GM23338 (cell line): ENCODE measurements at regions not wholly inside any gene's neighbourhood (a gene's known extent, or its start where the extent isn't known, plus 50 kb on each side); places are given as distances from the start of the nearest gene placed in this dataset.

Experiments used
- ATAC-seq: fragments of 200-7000 bp; cut with Tn5 transposase; 3 replicates; pipeline ENCODE4 v1.9.1; 2020
- DNase-seq: peaks from one replicate; pipeline ENCODE4 v3.0.0-alpha.2; 2015; ENCODE audit warnings: low spot score
- H2AFZ ChIP-seq: fragments of 200-600 bp; sonication (generic); 2 replicates; pipeline ENCODE4 v1.8.0; 2016; ENCODE audit warnings: antibody characterized with exemption, mild to moderate bottlenecking, moderate library complexity
- H3F3A ChIP-seq: fragments of 200-600 bp; sonication (generic); replicated peaks from 2 replicates; pipeline ENCODE4 v1.8.0; 2017; ENCODE audit warnings: antibody characterized with exemption, mixed run types, low read depth
- H3K27ac ChIP-seq: fragments of 200-600 bp; sonication (generic); 2 replicates; pipeline ENCODE4 v1.6.1; 2016; ENCODE audit warnings: low read depth
- H3K27me3 ChIP-seq: fragments of 200-600 bp; sonication (generic); 2 replicates; pipeline ENCODE4 v1.8.0; 2016; ENCODE audit warnings: mild to moderate bottlenecking, mixed run types, moderate library complexity; ENCODE audit not compliant: insufficient read depth
- H3K36me3 ChIP-seq: fragments of 200-600 bp; sonication (generic); 2 replicates; pipeline ENCODE4 v1.8.0; 2016; ENCODE audit warnings: mild to moderate bottlenecking; ENCODE audit not compliant: insufficient read depth
- H3K4me1 ChIP-seq: fragments of 200-600 bp; sonication (generic); 2 replicates; pipeline ENCODE4 v1.8.0; 2016; ENCODE audit warnings: mild to moderate bottlenecking, moderate library complexity; ENCODE audit not compliant: insufficient read depth
- H3K4me2 ChIP-seq: fragments of 200-600 bp; sonication (generic); 2 replicates; pipeline ENCODE4 v1.7.1; 2017; ENCODE audit warnings: mixed run types
- H3K4me3 ChIP-seq: fragments of 200-600 bp; sonication (generic); 2 replicates; pipeline ENCODE4 v1.6.1; 2016; ENCODE audit warnings: mixed run types
- H3K79me2 ChIP-seq: fragments of 200-600 bp; sonication (generic); replicated peaks from 2 replicates; pipeline ENCODE4 v1.8.0; 2017; ENCODE audit warnings: mild to moderate bottlenecking; ENCODE audit not compliant: insufficient read depth
- H3K9me2 ChIP-seq: fragments of 200-600 bp; sonication (generic); 2 replicates; pipeline ENCODE4 v1.8.0; 2017; ENCODE audit not compliant: insufficient read depth
- H4K20me1 ChIP-seq: fragments of 200-600 bp; sonication (generic); replicated peaks from 2 replicates; pipeline ENCODE4 v1.8.0; 2017; ENCODE audit warnings: mild to moderate bottlenecking; ENCODE audit not compliant: insufficient read depth
- H3K27ac Mint-ChIP-seq: 2 replicates; pipeline ENCODE4 v1.8.0; 2020; ENCODE audit warnings: inconsistent platforms, mild to moderate bottlenecking, moderate library complexity, mixed read lengths
- H3K27me3 Mint-ChIP-seq: 3 replicates; pipeline ENCODE4 v1.8.0; 2022; ENCODE audit warnings: low read depth, mild to moderate bottlenecking, moderate library complexity, mixed read lengths, inconsistent platforms; ENCODE audit not compliant: insufficient read depth, poor library complexity
- H3K36me3 Mint-ChIP-seq: 3 replicates; pipeline ENCODE4 v1.8.0; 2021; ENCODE audit warnings: low read depth, mild to moderate bottlenecking, inconsistent platforms, moderate library complexity, mixed read lengths
- H3K4me1 Mint-ChIP-seq: 3 replicates; pipeline ENCODE4 v1.8.0; 2020; ENCODE audit warnings: mild to moderate bottlenecking, inconsistent platforms, mixed read lengths
- H3K4me3 Mint-ChIP-seq: 3 replicates; pipeline ENCODE4 v1.8.0; 2021; ENCODE audit warnings: moderate library complexity, mild to moderate bottlenecking, inconsistent platforms, mixed read lengths
- H3K9me3 Mint-ChIP-seq: 3 replicates; pipeline ENCODE4 v1.8.0; 2020; ENCODE audit warnings: moderate library complexity, mild to moderate bottlenecking, inconsistent platforms, mixed read lengths
- CTCF ChIP-seq, 2 experiments: fragments of 200-600 bp in 1 of 2; sonication (generic) in 1 of 2; conservative IDR thresholded peaks; 2 replicates each; pipeline versions ENCODE4 v1.5.1 to v1.6.1; 2016 to 2017; ENCODE audit warnings: antibody characterized with exemption in 2 of 2, low read depth in 2 of 2, mild to moderate bottlenecking in 2 of 2, moderate library complexity in 1 of 2
- ETS1 ChIP-seq: IDR thresholded peaks from 2 replicates; pipeline ENCODE4 v1.6.1; 2016; ENCODE audit warnings: antibody characterized with exemption
- EZH2 ChIP-seq: fragments of 200-600 bp; sonication (generic); IDR thresholded peaks from one replicate; pipeline ENCODE4 v1.8.0; 2017; ENCODE audit warnings: antibody characterized with exemption, mild to moderate bottlenecking, low read depth; ENCODE audit not compliant: unreplicated experiment
- EZH2phosphoT487 ChIP-seq: fragments of 200-600 bp; sonication (generic); IDR thresholded peaks from one replicate; pipeline ENCODE4 v1.8.1; 2018; ENCODE audit warnings: antibody characterized with exemption; ENCODE audit not compliant: unreplicated experiment
- JUNB ChIP-seq: IDR thresholded peaks from one replicate; pipeline ENCODE4 v1.6.1; 2016; ENCODE audit warnings: antibody characterized with exemption; ENCODE audit not compliant: unreplicated experiment
- POLR2AphosphoS5 ChIP-seq: IDR thresholded peaks from 2 replicates; pipeline ENCODE4 v1.6.1; 2016; ENCODE audit warnings: antibody characterized with exemption, low read depth
- STAT1 ChIP-seq: IDR thresholded peaks from one replicate; pipeline ENCODE4 v1.6.1; 2016; ENCODE audit warnings: antibody characterized with exemption; ENCODE audit not compliant: unreplicated experiment

- Mint-ChIP-seq H3K27ac (no peak overlapping the region), H3K4me1 (peaks cover 2% of the 10 kb centered on the region; the same call in 2 of the 3 replicates), H3K9me3 (no peaks in the 10 kb centered on the region; the same call in 2 of the 3 replicates), H3K4me3 (no peak overlapping the region), H3K36me3 (no peaks in the 10 kb centered on the region), H3K27me3 (peaks cover 3% of the 10 kb centered on the region)
- H3K27me3 ChIP-seq, result no peaks in the 10 kb centered on the region
- TF ChIP-seq JUNB (no peak), STAT1 (no peak), EZH2 (no peak), CTCF (conservative IDR thresholded peaks at IDR 0.05; ENCODE audit: low read depth in 2 of 2) (peak; percentile 69), ETS1 (no peak)
- H3K27ac ChIP-seq, result no peak overlapping the region
- H3K4me3 ChIP-seq, result no peak overlapping the region
- no peak overlapping the region for H2AFZ ChIP-seq
- no peaks in the 10 kb centered on the region for H3K79me2 ChIP-seq
- ATAC-seq (peak; percentile 66), DNase-seq (peak; percentile 82)
- H4K20me1 ChIP-seq, result no peaks in the 10 kb centered on the region
- H3K9me2 ChIP-seq, result 0 out of 2 replicates have a peak, but pooled peaks cover 2% of the 10 kb centered on the region
- peaks cover 9% of the 10 kb centered on the region for H3K4me1 ChIP-seq
- no peaks in the 10 kb centered on the region for H3K36me3 ChIP-seq
- H3K4me2 ChIP-seq, result no peak overlapping the region
- no peaks in the 10 kb centered on the region for H3F3A ChIP-seq
Observed at GRCh38 chr18:65091744-65092329, 659.0 kb upstream of the CDH7 start.

GRCh38 chr18:65082907-65083306, 667.9 kb upstream of the CDH7 start:
- no peak overlapping the region for H3K4me3 ChIP-seq
- H3K9me2 ChIP-seq, result 0 out of 2 replicates have a peak, but pooled peaks cover 2% of the 10 kb centered on the region
- H3K4me1 ChIP-seq, result no peaks in the 10 kb centered on the region
- no peak for DNase-seq
- H3K27ac Mint-ChIP-seq, result no peak overlapping the region
- H3K4me3 Mint-ChIP-seq, result no peak overlapping the region
- H3K36me3 ChIP-seq, result no peaks in the 10 kb centered on the region
- H3K27me3 Mint-ChIP-seq, result no peaks in the 10 kb centered on the region
- H4K20me1 ChIP-seq, result no peaks in the 10 kb centered on the region
- TF ChIP-seq STAT1, result no peak
- TF ChIP-seq EZH2, result no peak
- TF ChIP-seq POLR2AphosphoS5, result no peak
- no peak for TF ChIP-seq EZH2phosphoT487
- no peak for TF ChIP-seq CTCF (conservative IDR thresholded peaks at IDR 0.05; ENCODE audit: low read depth in 2 of 2)
- H3K27ac ChIP-seq, result no peak overlapping the region
- H3K27me3 ChIP-seq, result no peaks in the 10 kb centered on the region
- no peaks in the 10 kb centered on the region for H3F3A ChIP-seq
- H2AFZ ChIP-seq, result no peak overlapping the region
- no peaks in the 10 kb centered on the region for H3K4me1 Mint-ChIP-seq
- no peak for ATAC-seq
- H3K9me3 Mint-ChIP-seq, result no peaks in the 10 kb centered on the region
- no peaks in the 10 kb centered on the region for H3K36me3 Mint-ChIP-seq
- no peak overlapping the region for H3K4me2 ChIP-seq
- H3K79me2 ChIP-seq, result no peaks in the 10 kb centered on the region
